Stomach (tissue), 4 donors: ENCODE measurements at regions not wholly inside any gene's neighbourhood (a gene's known extent, or its start where the extent isn't known, plus 50 kb on each side); places are given as distances from the start of the nearest gene placed in this dataset.

ENCODE experiments used
- CTCF ChIP-seq, 7 experiments: fragments of 450-650 bp in 4 of 7; fragments of 200-600 bp in 3 of 7; sonication (generic) in 3 of 7; IDR thresholded peaks; one replicate each; pipeline ENCODE4 v1.5.1; 2016 to 2019; ENCODE audit warnings: antibody characterized with exemption in 7 of 7, control low read depth in 2 of 7, mild to moderate bottlenecking in 1 of 7
- EP300 ChIP-seq: sonication (generic); formaldehyde crosslinking; IDR thresholded peaks from one replicate; pipeline ENCODE4 v1.6.1; 2017; ENCODE audit warnings: antibody characterized with exemption
- POLR2AphosphoS5 ChIP-seq, 3 donors: sonication (generic); formaldehyde crosslinking; IDR thresholded peaks; one replicate each; pipeline ENCODE4 v1.6.1; 2016; ENCODE audit warnings: antibody characterized with exemption in 3 of 3

GRCh38 chr21:18529254-18529653, 125.7 kb upstream of the TMPRSS15 start:
- TF ChIP-seq EP300 (no peak), CTCF (IDR thresholded peaks at IDR 0.05) (no peak), POLR2AphosphoS5 (IDR thresholded peaks at IDR 0.05) (no peak)
